ENCODE measurements at regions not wholly inside any gene's neighbourhood (a gene's known extent, or its start where the extent isn't known, plus 50 kb on each side); places are given as distances from the start of the nearest gene placed in this dataset.

DNA sequence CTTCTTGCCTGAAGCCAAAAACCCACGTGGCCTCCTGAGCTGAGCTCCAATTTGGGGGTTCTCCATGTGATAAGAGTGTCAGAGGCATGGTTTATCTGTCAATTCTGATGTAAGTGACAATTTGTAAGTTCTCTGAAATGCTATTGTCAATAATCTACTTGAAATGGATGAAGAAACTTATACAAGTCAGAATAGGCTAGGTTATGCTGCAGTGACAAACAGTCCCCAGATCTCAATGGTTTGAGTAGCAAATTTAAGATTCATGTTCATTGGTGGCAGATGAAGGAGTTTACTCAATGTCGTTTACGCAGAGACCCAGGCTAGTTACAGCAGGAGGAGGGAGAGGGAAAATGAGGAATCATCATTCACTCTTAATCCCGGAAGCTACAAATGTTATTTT is 352.4 kb downstream of the KIF16B start:
- DNase-seq: no peak

DNA sequence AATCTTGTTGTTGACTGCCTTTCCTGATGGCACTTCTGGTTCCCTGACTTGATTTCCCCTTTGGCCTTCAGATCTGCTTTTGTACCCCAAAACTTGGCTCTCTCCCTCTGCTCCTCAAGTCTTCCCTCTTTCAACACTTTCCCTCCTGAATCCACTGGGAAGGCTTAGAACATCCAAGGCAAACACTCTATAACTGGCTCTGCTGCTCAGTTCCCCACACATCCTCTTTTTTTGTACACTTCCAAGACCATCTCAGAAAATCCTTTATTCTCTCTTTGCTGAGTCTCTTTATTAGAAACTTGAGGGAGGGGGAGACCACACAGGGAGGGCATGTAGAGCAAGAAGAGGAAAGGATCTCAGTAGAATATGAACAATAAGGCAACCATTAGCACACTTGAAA is 354.1 kb downstream of the KIF16B start:
- no peak for DNase-seq

GRCh38 chr20:16216914-16217230 is 356.4 kb downstream of the KIF16B start:
- no peak for DNase-seq

GRCh38 chr20:16216227-16216913 is 356.9 kb downstream of the KIF16B start:
- DNase-seq: peak; percentile 53

DNA sequence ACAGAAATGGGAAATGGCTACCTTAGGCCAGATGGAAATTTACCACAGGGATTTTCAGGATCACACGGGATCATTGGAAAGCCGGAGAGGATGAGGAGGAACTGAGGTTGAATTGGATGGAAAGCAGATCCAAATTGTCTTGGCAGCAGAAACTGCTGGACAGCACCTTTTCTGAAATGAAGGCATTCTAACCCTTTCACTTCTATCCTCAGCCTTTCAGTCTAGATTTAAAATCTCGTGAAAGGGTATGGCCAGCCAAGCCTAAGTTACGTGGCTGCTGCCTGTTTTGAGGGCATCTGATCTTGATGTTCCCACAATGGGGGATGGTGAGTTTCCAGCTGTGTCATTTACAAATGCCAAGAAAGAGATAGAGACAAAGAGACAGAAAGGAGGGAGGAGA is 358.2 kb downstream of the KIF16B start:
- no peak for DNase-seq

DNA sequence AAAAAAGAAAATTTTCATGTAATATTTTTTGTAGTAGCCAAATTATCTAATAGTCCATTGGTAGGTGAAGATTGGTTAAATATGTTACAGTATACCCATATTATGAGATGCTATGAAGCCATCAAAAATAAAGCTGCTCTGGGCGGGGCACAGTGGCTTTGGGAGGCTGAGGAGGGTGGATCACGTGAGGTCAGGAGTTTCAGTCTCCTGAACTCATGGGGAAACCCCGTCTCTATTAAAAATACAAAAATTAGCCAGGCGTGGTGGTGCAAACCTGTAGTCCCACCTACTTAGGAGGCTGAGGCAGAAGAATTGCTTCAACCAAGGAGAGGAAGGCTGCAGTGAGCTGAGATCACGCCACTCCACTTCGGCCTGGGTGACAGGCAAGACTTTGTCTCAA is 360.5 kb downstream of the KIF16B start:
- DNase-seq: no peak

DNA sequence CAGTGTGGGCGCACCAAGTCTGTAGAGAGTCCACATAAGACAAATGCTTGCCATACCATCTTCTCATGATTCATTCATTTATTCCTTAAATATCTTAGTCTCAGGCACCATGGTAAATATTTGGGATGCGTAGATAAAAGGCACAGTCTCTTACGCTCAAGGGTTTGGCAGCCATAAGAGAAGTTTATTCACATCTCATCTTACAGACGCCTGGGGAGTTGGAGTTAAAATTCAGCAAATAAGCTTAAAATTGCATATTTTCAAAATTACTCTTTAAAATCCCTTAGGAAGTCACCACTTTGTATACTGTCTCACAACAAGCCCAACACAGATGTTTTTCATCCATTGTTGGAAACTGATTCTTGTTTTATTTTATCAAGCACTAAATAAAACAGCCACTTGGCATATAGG is 363.3 kb downstream of the KIF16B start:
- peak; percentile 77 for DNase-seq

DNA sequence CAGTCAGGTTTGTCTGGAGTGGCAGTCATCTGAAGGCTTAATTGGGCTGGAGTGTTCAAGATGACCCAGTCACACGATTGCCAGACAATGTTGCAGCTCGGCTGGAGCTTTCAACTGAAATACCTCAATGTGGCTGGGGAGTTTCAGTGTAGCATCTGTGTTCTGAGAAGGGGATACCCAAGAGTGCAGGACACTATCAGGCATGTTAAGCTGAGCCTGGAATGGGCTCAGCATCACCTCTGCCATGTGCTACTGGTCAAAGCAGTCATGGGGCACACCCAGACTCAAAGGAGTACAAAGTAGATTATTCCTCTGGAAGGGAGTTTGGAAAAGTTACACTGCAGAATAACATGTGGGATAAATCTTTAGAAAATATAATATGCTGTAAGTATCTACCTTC is 363.9 kb downstream of the KIF16B start:
- no peak for DNase-seq

- no peak for DNase-seq
Observed at GRCh38 chr20:16208443-16208842, 364.8 kb downstream of the KIF16B start.

DNA sequence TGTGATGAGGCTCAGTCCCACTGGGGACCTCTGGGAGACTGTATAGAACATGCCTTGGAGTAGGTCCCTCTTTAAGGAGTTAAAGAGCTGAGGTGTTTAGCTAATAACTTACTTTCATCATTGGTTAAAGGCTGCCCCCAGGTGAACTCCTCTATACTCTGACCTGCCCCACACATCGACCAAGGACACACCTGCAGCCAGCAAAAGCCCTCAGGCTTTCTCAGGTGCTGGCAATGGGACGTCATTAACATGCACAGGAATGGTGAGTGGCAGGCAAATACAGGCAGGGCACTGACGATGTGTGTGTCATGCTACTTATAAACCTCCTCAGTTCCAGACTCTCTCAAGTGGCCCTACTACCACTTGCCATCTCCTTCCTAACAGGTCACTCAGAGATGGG is 366.4 kb downstream of the KIF16B start:
- DNase-seq: no peak

GRCh38 chr20:16205507-16205906 is 367.7 kb downstream of the KIF16B start:
- peak; percentile 61 for DNase-seq

GRCh38 chr20:16203096-16203495 is 370.2 kb downstream of the KIF16B start:
- no peak for DNase-seq

- no peak for DNase-seq
Observed at GRCh38 chr20:16201191-16201590, 372.1 kb downstream of the KIF16B start.

DNA sequence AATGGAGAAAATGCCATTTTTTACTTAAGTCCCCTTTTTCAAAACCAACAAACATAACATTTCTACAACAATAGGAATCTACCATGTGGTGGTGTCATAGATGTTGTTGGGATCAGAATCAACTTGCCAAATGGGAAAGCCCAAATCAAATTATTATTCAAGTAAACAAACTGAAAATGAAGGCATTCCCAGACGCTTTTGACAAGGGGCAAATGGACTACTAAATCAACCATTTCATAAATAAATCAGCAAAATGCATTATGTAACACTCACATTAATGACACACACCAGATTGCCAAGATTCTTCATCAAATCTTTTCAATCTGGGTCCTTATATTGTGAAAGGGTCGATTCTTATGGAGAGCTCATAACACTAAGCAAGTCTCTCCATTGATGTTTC is 375.6 kb downstream of the KIF16B start:
- DNase-seq: no peak

DNA sequence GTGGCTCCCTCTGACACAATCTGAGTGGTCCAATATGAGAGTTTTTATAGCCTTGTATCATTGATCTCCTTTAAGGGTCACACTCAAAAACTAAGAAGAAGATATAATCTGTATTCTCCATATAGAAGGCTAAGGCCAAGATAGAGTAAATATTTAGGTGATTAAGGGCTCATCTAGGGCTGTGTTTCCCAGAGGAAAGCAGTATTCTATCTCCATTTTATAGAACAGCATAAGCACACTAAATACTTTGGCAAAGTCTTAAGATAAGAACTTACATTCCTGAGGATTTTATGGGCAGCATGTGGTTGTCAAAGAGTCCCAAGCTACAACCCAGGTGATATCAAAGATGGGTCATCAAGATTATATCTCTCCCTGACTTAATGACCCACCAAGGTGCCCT is 377.6 kb downstream of the KIF16B start:
- DNase-seq: no peak

- DNase-seq: no peak
Observed at GRCh38 chr20:16194617-16195360, 378.5 kb downstream of the KIF16B start.

- DNase-seq: no peak
Observed at GRCh38 chr20:16191496-16191895, 381.8 kb downstream of the KIF16B start.

- no peak for DNase-seq
Observed at GRCh38 chr20:16189371-16189770, 383.9 kb downstream of the KIF16B start.

DNA sequence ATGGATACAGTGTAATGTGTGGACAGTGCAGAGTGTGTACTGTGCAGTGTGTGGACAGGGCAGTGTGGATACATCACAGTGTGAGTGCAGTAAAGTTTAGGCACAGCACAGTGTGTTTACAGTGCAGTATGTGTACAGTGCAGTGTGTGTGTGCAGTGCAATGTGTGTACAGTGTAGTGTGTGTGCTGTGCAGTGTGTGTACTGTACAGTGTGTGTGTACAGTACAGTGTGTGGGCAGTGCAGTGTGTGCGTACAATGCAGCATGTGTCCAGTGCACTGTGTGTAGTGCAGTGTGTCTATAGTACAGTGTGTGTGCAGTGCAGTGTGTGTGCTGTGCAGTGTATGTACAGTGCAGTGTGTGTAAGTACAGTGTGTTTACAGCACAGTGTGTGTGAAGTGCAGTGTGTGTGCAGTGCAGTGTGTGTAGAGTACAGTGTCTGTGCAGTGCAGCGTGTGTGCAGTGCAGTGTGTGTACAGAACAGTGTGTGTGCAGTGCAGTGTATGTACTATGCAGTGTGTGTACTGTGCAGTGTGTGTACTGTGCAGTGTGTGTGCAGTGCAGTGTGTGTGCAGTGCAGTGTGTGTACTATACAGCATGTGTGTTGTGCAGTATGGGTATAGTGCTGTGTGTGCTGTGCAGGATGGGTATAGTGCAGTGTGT is 385.2 kb downstream of the KIF16B start:
- no peak for DNase-seq

DNA sequence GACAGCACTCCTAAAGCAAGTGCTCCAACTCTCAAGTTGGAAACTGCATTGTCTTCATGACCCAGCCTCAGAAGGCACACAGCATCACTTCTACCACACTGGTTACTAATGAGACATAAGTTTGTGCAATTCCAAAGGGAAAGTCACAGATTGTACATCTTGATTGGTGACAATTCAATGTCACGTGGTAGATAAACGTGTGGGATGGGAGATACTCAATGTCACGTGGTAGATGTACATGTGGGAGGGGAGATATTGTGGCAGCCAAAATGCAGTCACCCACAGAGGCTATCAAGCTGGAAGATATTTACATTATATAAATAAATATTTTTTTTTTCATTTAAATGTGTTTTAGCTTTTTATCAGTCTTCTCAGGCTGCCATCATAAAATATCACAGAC is 393.3 kb downstream of the KIF16B start:
- no peak for DNase-seq

- DNase-seq: no peak
Observed at GRCh38 chr20:16179371-16179770, 393.9 kb downstream of the KIF16B start.

- DNase-seq: no peak
Observed at GRCh38 chr20:16178546-16179135, 394.6 kb downstream of the KIF16B start.

GRCh38 chr20:16175322-16175961 is 397.8 kb downstream of the KIF16B start:
- DNase-seq: no peak
